ENCODE measurements at regions not wholly inside any gene's neighbourhood (a gene's known extent, or its start where the extent isn't known, plus 50 kb on each side); places are given as distances from the start of the nearest gene placed in this dataset.
A peak's percentile ranks its signal among the peaks of the same experiment; 100 is the strongest.

GRCh38 chr12:90170740-90171139, 462.1 kb upstream of the ATP2B1 start:
- H3K27me3 Mint-ChIP-seq, result peaks cover 0 to 9% (median 0%) of the 10 kb centered on the region in 5 donors
- Histone ChIP-seq H3K9me3 (ENCODE audit: control insufficient read depth in 2 of 3, low read length in 3 of 3) (no peaks in the 10 kb centered on the region), H3K36me3 (ENCODE audit: control insufficient read depth in 2 of 3, insufficient read depth in 3 of 3, low read length in 3 of 3) (no peaks in the 10 kb centered on the region), H3K27me3 (ENCODE audit: control insufficient read depth in 2 of 2, insufficient read depth in 2 of 2, low read length in 2 of 2) (no peaks in the 10 kb centered on the region), H3K4me1 (ENCODE audit: control insufficient read depth in 2 of 2, insufficient read depth in 2 of 2, low read length in 2 of 2) (no peaks in the 10 kb centered on the region), H3K27ac (ENCODE audit: low read depth, low read length) (no peak overlapping the region), H3K4me3 (ENCODE audit: low read length) (no peak overlapping the region)
- H3K36me3 Mint-ChIP-seq, result no peaks in the 10 kb centered on the region
- ChIA-PET POLR2A (no interaction called here), CTCF (no interaction called here)
- intact Hi-C loops (cut with micrococcal nuclease), result no loop called here
- H3K27ac Mint-ChIP-seq, result no peak overlapping the region
- DNase-seq (no peak), ATAC-seq (no peak)
- no peaks in the 10 kb centered on the region for H3K4me1 Mint-ChIP-seq
- H3K9me3 Mint-ChIP-seq, result no peaks in the 10 kb centered on the region
- no peak overlapping the region for H3K4me3 Mint-ChIP-seq

GRCh38 chr12:90167518-90168208, 459.0 kb upstream of the ATP2B1 start:
- no peak overlapping the region for H3K27ac ChIP-seq (ENCODE audit: low read depth, low read length)
- intact Hi-C loops (cut with micrococcal nuclease), result no loop called here
- POLR2A ChIA-PET, result no interaction called here
- H3K9me3 ChIP-seq (ENCODE audit: control insufficient read depth in 2 of 3, low read length in 3 of 3), result no peaks in the 10 kb centered on the region
- no peaks in the 10 kb centered on the region for H3K27me3 ChIP-seq (ENCODE audit: control insufficient read depth in 2 of 2, insufficient read depth in 2 of 2, low read length in 2 of 2)
- CTCF ChIA-PET, result no interaction called here
- H3K36me3 ChIP-seq (ENCODE audit: control insufficient read depth in 2 of 3, insufficient read depth in 3 of 3, low read length in 3 of 3), result no peaks in the 10 kb centered on the region
- DNase-seq, result no peak
- Mint-ChIP-seq H3K4me3 (no peak overlapping the region), H3K4me1 (no peaks in the 10 kb centered on the region), H3K27ac (no peak overlapping the region), H3K9me3 (peaks cover 0 to 1% (median 0%) of the 10 kb centered on the region in 11 donors), H3K27me3 (no peaks in the 10 kb centered on the region), H3K36me3 (no peaks in the 10 kb centered on the region)
- no peak overlapping the region for H3K4me3 ChIP-seq (ENCODE audit: low read length)
- no peak for ATAC-seq
- H3K4me1 ChIP-seq (ENCODE audit: control insufficient read depth in 2 of 2, insufficient read depth in 2 of 2, low read length in 2 of 2), result no peaks in the 10 kb centered on the region

GRCh38 chr12:90166671-90167070, 458.0 kb upstream of the ATP2B1 start:
- Mint-ChIP-seq H3K36me3 (no peaks in the 10 kb centered on the region), H3K4me1 (no peaks in the 10 kb centered on the region), H3K4me3 (no peak overlapping the region), H3K27ac (no peak overlapping the region), H3K27me3 (no peaks in the 10 kb centered on the region), H3K9me3 (peaks cover 0 to 1% (median 0%) of the 10 kb centered on the region in 11 donors)
- no peak overlapping the region for H3K4me3 ChIP-seq (ENCODE audit: low read length)
- ATAC-seq (no peak), DNase-seq (no peak)
- no peak overlapping the region for H3K27ac ChIP-seq (ENCODE audit: low read depth, low read length)
- intact Hi-C loops (cut with micrococcal nuclease), result no loop called here
- H3K36me3 ChIP-seq (ENCODE audit: control insufficient read depth in 2 of 3, insufficient read depth in 3 of 3, low read length in 3 of 3), result no peaks in the 10 kb centered on the region
- H3K27me3 ChIP-seq (ENCODE audit: control insufficient read depth in 2 of 2, insufficient read depth in 2 of 2, low read length in 2 of 2), result no peaks in the 10 kb centered on the region
- ChIA-PET CTCF (interaction anchor here (0.6 kb wide), 1 partner anchor 538 kb away, joined by 4 read pairs; no protein-coding TSS in a partner anchor), POLR2A (no interaction called here)
- no peaks in the 10 kb centered on the region for H3K9me3 ChIP-seq (ENCODE audit: control insufficient read depth in 2 of 3, low read length in 3 of 3)
- H3K4me1 ChIP-seq (ENCODE audit: control insufficient read depth in 2 of 2, insufficient read depth in 2 of 2, low read length in 2 of 2), result no peaks in the 10 kb centered on the region

GRCh38 chr12:90166012-90166411, 457.4 kb upstream of the ATP2B1 start:
- H3K27ac ChIP-seq (ENCODE audit: low read depth, low read length), result no peak overlapping the region
- ATAC-seq (no peak), DNase-seq (no peak)
- H3K4me3 Mint-ChIP-seq, result no peak overlapping the region
- H3K27me3 ChIP-seq (ENCODE audit: control insufficient read depth in 2 of 2, insufficient read depth in 2 of 2, low read length in 2 of 2), result no peaks in the 10 kb centered on the region
- no peaks in the 10 kb centered on the region for H3K4me1 ChIP-seq (ENCODE audit: control insufficient read depth in 2 of 2, insufficient read depth in 2 of 2, low read length in 2 of 2)
- H3K4me3 ChIP-seq (ENCODE audit: low read length), result no peak overlapping the region
- POLR2A ChIA-PET, result no interaction called here
- H3K27ac Mint-ChIP-seq, result no peak overlapping the region
- CTCF ChIA-PET, result no interaction called here
- H3K9me3 Mint-ChIP-seq, result peaks cover 0 to 2% (median 0%) of the 10 kb centered on the region in 11 donors
- no peaks in the 10 kb centered on the region for H3K9me3 ChIP-seq (ENCODE audit: control insufficient read depth in 2 of 3, low read length in 3 of 3)
- no peaks in the 10 kb centered on the region for H3K36me3 Mint-ChIP-seq
- H3K4me1 Mint-ChIP-seq, result no peaks in the 10 kb centered on the region
- intact Hi-C loops (cut with micrococcal nuclease), result no loop called here
- H3K36me3 ChIP-seq (ENCODE audit: control insufficient read depth in 2 of 3, insufficient read depth in 3 of 3, low read length in 3 of 3), result no peaks in the 10 kb centered on the region
- H3K27me3 Mint-ChIP-seq, result no peaks in the 10 kb centered on the region

- Mint-ChIP-seq H3K4me1 (no peaks in the 10 kb centered on the region), H3K36me3 (no peaks in the 10 kb centered on the region), H3K27me3 (no peaks in the 10 kb centered on the region), H3K27ac (no peak overlapping the region), H3K9me3 (peaks cover 0 to 3% (median 0%) of the 10 kb centered on the region in 11 donors), H3K4me3 (no peak overlapping the region)
- ChIA-PET CTCF (no interaction called here), POLR2A (no interaction called here)
- Histone ChIP-seq H3K9me3 (ENCODE audit: control insufficient read depth in 2 of 3, low read length in 3 of 3) (no peaks in the 10 kb centered on the region), H3K27ac (ENCODE audit: low read depth, low read length) (no peak overlapping the region), H3K4me1 (ENCODE audit: control insufficient read depth in 2 of 2, insufficient read depth in 2 of 2, low read length in 2 of 2) (no peaks in the 10 kb centered on the region), H3K4me3 (ENCODE audit: low read length) (no peak overlapping the region), H3K36me3 (ENCODE audit: control insufficient read depth in 2 of 3, insufficient read depth in 3 of 3, low read length in 3 of 3) (no peaks in the 10 kb centered on the region), H3K27me3 (ENCODE audit: control insufficient read depth in 2 of 2, insufficient read depth in 2 of 2, low read length in 2 of 2) (no peaks in the 10 kb centered on the region)
- ATAC-seq, result no peak
- DNase-seq, result no peak
- intact Hi-C loops (cut with micrococcal nuclease), result loop anchor here in 1 of 2 donors (2.0 kb wide), 1 partner anchor 621 kb away; no protein-coding TSS in a partner anchor
These were observed 455.3 kb upstream of the ATP2B1 start for GRCh38 chr12:90163975-90164374.

- ATAC-seq, result no peak
- no peaks in the 10 kb centered on the region for H3K36me3 ChIP-seq (ENCODE audit: control insufficient read depth in 2 of 3, insufficient read depth in 3 of 3, low read length in 3 of 3)
- H3K4me1 Mint-ChIP-seq, result peaks cover 0 to 7% (median 4%) of the 10 kb centered on the region in 7 donors
- H3K36me3 Mint-ChIP-seq, result no peaks in the 10 kb centered on the region
- CTCF ChIA-PET, result no interaction called here
- peaks cover 0 to 8% (median 3%) of the 10 kb centered on the region in 5 donors for H3K27me3 Mint-ChIP-seq
- intact Hi-C loops (cut with micrococcal nuclease), result no loop called here
- no peaks in the 10 kb centered on the region for H3K27me3 ChIP-seq (ENCODE audit: control insufficient read depth in 2 of 2, insufficient read depth in 2 of 2, low read length in 2 of 2)
- no peak for DNase-seq
- no peaks in the 10 kb centered on the region for H3K4me1 ChIP-seq (ENCODE audit: control insufficient read depth in 2 of 2, insufficient read depth in 2 of 2, low read length in 2 of 2)
- no peak overlapping the region for H3K27ac ChIP-seq (ENCODE audit: low read depth, low read length)
- no peak overlapping the region for H3K4me3 ChIP-seq (ENCODE audit: low read length)
- H3K9me3 Mint-ChIP-seq, result no peaks in the 10 kb centered on the region
- no peaks in the 10 kb centered on the region for H3K9me3 ChIP-seq (ENCODE audit: control insufficient read depth in 2 of 3, low read length in 3 of 3)
- H3K27ac Mint-ChIP-seq, result peak overlapping the region in 1 of 9 donors; percentile 26
- POLR2A ChIA-PET, result no interaction called here
- no peak overlapping the region for H3K4me3 Mint-ChIP-seq
These were observed 445.2 kb upstream of the ATP2B1 start for GRCh38 chr12:90153827-90154226.

GRCh38 chr12:90152897-90153624, 444.4 kb upstream of the ATP2B1 start:
- peaks cover 0 to 8% (median 6%) of the 10 kb centered on the region in 5 donors for H3K27me3 Mint-ChIP-seq
- Histone ChIP-seq H3K36me3 (ENCODE audit: control insufficient read depth in 2 of 3, insufficient read depth in 3 of 3, low read length in 3 of 3) (no peaks in the 10 kb centered on the region), H3K27me3 (ENCODE audit: control insufficient read depth in 2 of 2, insufficient read depth in 2 of 2, low read length in 2 of 2) (no peaks in the 10 kb centered on the region), H3K9me3 (ENCODE audit: control insufficient read depth in 2 of 3, low read length in 3 of 3) (no peaks in the 10 kb centered on the region), H3K4me1 (ENCODE audit: control insufficient read depth in 2 of 2, insufficient read depth in 2 of 2, low read length in 2 of 2) (no peaks in the 10 kb centered on the region), H3K27ac (ENCODE audit: low read depth, low read length) (no peak overlapping the region), H3K4me3 (ENCODE audit: low read length) (no peak overlapping the region)
- ChIA-PET CTCF (no interaction called here), POLR2A (no interaction called here)
- H3K36me3 Mint-ChIP-seq, result no peaks in the 10 kb centered on the region
- no peak overlapping the region for H3K27ac Mint-ChIP-seq
- H3K9me3 Mint-ChIP-seq, result no peaks in the 10 kb centered on the region
- DNase-seq (no peak), ATAC-seq (no peak)
- H3K4me1 Mint-ChIP-seq, result peaks cover 0 to 7% (median 4%) of the 10 kb centered on the region in 7 donors
- H3K4me3 Mint-ChIP-seq, result peak overlapping the region in 2 of 10 donors; percentile 5 to 54
- intact Hi-C loops (cut with micrococcal nuclease), result no loop called here

Measured in naive thymus-derived CD4-positive, alpha-beta T cell (primary cell).